Ovary (tissue), 7 donors: ENCODE measurements at regions not wholly inside any gene's neighbourhood (a gene's known extent, or its start where the extent isn't known, plus 50 kb on each side); places are given as distances from the start of the nearest gene placed in this dataset.
"Not testable (repeated sequence)": the region's sequence is repeated elsewhere in the genome, so short reads cannot be mapped to it uniquely, and the experiment has no call there.

Source experiments
- DNase-seq, 5 donors: peaks; one replicate each; pipeline ENCODE4 v3.0.0-alpha.2; 2019 to 2020
- H3K27ac ChIP-seq, 2 donors: fragments of 200-600 bp; one replicate each; pipeline versions ENCODE4 v1.5.1 to v1.8.0; 2019 to 2022
- H3K27me3 ChIP-seq: fragments of 200-600 bp; one replicate; pipeline ENCODE4 v1.8.0; 2022
- H3K36me3 ChIP-seq: fragments of 200-600 bp; sonication (generic); one replicate; pipeline ENCODE4 v1.5.1; 2019
- H3K4me1 ChIP-seq: one replicate; pipeline ENCODE4 v1.8.1; 2013; ENCODE audit warnings: mild to moderate bottlenecking, moderate library complexity; ENCODE audit not compliant: insufficient read depth
- H3K4me3 ChIP-seq: fragments of 200-600 bp; sonication (generic); one replicate; pipeline ENCODE4 v1.5.1; 2017
- H3K9me3 ChIP-seq, 2 donors: fragments of 200-600 bp in 1 of 2; sonication (generic) in 1 of 2; one replicate each; pipeline versions ENCODE4 v1.5.1 to v1.8.1; 2013 to 2019; ENCODE audit warnings: mild to moderate bottlenecking in 1 of 2, moderate library complexity in 1 of 2
- CTCF ChIP-seq, 3 donors: fragments of 450-650 bp in 2 of 3; fragments of 200-600 bp in 1 of 3; IDR thresholded peaks; one replicate each; pipeline versions ENCODE4 v1.5.1 to v1.8.0; 2016 to 2022; ENCODE audit warnings: antibody characterized with exemption in 3 of 3, mild to moderate bottlenecking in 1 of 3
- EP300 ChIP-seq: sonication (generic); formaldehyde crosslinking; IDR thresholded peaks from one replicate; pipeline ENCODE4 v1.6.1; 2017; ENCODE audit warnings: antibody characterized with exemption
- POLR2A ChIP-seq: fragments of 450-650 bp; IDR thresholded peaks from one replicate; pipeline ENCODE4 v1.6.1; 2017; ENCODE audit warnings: antibody characterized with exemption, mild to moderate bottlenecking, moderate library complexity
- WGBS, 3 donors: extraction: QIAGEN DNeasy Blood & Tissue Kit in 1 of 3; methylation state at CpG; one replicate each; pipeline versions ENCODE4 v1.1.5 to v1.1.7; 2013 to 2017; 5-methylcytosine and 5-hydroxymethylcytosine counted together
- intact Hi-C, 4 donors: fragments of 100-400 bp; cut with DNase I; formaldehyde crosslinking; loops; one replicate each; pipeline versions ENCODE4 v1.11.0 to v1.15.1; 2022 to 2023
- donor health status: DM: no; HTN: no; CAD: no; lungs with moderate emphysema.
- donor health status: DM: no; HTN: no; CAD: no.
- donor health status: Bipolar disorder and iron deficiency.
- donor health status: DM: no; HTN: no; CAD: no.
- donor health status: DM: yes; HTN: yes; CAD: no.

- 77 to 86% (median 84%) methylated on average over 9 of the region's 9 CpGs for WGBS, 3 donors
- Histone ChIP-seq H3K4me1 (no peaks in the 10 kb centered on the region), H3K4me3 (no peak overlapping the region), H3K36me3 (no peaks in the 10 kb centered on the region), H3K27ac (no peak overlapping the region), H3K27me3 (no peaks in the 10 kb centered on the region), H3K9me3 (peaks cover 0 to 8% of the 10 kb centered on the region in 2 donors)
- intact Hi-C loops, result no loop called here
- DNase-seq, result no peak
- TF ChIP-seq POLR2A, result no peak
- no peak for TF ChIP-seq EP300
- no peak for TF ChIP-seq CTCF (IDR thresholded peaks at IDR 0.05)
Observed at GRCh38 chr5:82975396-82975795, 101.8 kb downstream of the TMEM167A start.

GRCh38 chr5:82974346-82974745 lies 102.8 kb downstream of the TMEM167A start:
- 73 to 84% (median 77%) methylated on average over 2 of the region's 2 CpGs for WGBS, 3 donors
- DNase-seq, intact Hi-C loops, H3K27me3 ChIP-seq, H3K27ac ChIP-seq, H3K4me3 ChIP-seq, H3K4me1 ChIP-seq, H3K9me3 ChIP-seq, H3K36me3 ChIP-seq: not testable (repeated sequence)

GRCh38 chr5:82971901-82972300 lies 105.3 kb downstream of the TMEM167A start:
- no peak overlapping the region for H3K27ac ChIP-seq
- 93 to 94% (median 94%) methylated on average over 5 of the region's 5 CpGs for WGBS, 3 donors
- H3K4me3 ChIP-seq, result no peak overlapping the region
- H3K9me3 ChIP-seq, result peaks cover 0 to 8% of the 10 kb centered on the region in 2 donors
- intact Hi-C loops, result no loop called here
- TF ChIP-seq EP300, result no peak
- TF ChIP-seq POLR2A, result no peak
- no peak for TF ChIP-seq CTCF (IDR thresholded peaks at IDR 0.05)
- no peaks in the 10 kb centered on the region for H3K27me3 ChIP-seq
- H3K36me3 ChIP-seq, result no peaks in the 10 kb centered on the region
- no peak for DNase-seq
- no peaks in the 10 kb centered on the region for H3K4me1 ChIP-seq

GRCh38 chr5:82971034-82971806 lies 106.0 kb downstream of the TMEM167A start:
- H3K27me3 ChIP-seq, intact Hi-C loops, DNase-seq, H3K9me3 ChIP-seq, H3K36me3 ChIP-seq, H3K27ac ChIP-seq, H3K4me3 ChIP-seq, H3K4me1 ChIP-seq: not testable (repeated sequence)
- 89 to 93% (median 92%) methylated on average over 10 of the region's 10 CpGs for WGBS, 3 donors

- H3K4me3 ChIP-seq, H3K9me3 ChIP-seq, DNase-seq, intact Hi-C loops, H3K36me3 ChIP-seq, H3K27me3 ChIP-seq, H3K27ac ChIP-seq, H3K4me1 ChIP-seq: not testable (repeated sequence)
- 93 to 95% (median 94%) methylated on average over 6 of the region's 6 CpGs for WGBS, 3 donors
Observed at GRCh38 chr5:82969221-82969976, 107.8 kb downstream of the TMEM167A start.

- no peaks in the 10 kb centered on the region for H3K36me3 ChIP-seq
- TF ChIP-seq POLR2A, result no peak
- TF ChIP-seq EP300, result no peak
- TF ChIP-seq CTCF (IDR thresholded peaks at IDR 0.05), result no peak
- no peaks in the 10 kb centered on the region for H3K9me3 ChIP-seq
- H3K4me3 ChIP-seq, result no peak overlapping the region
- intact Hi-C loops, result no loop called here
- no peak for DNase-seq
- H3K4me1 ChIP-seq, result no peaks in the 10 kb centered on the region
- H3K27ac ChIP-seq, result no peak overlapping the region
- H3K27me3 ChIP-seq, result no peaks in the 10 kb centered on the region
Observed at GRCh38 chr5:82967072-82967471, 110.1 kb downstream of the TMEM167A start.
